ENCODE measurements at regions not wholly inside any gene's neighbourhood (a gene's known extent, or its start where the extent isn't known, plus 50 kb on each side); places are given as distances from the start of the nearest gene placed in this dataset.

- Histone ChIP-seq H3K9me3 (ENCODE audit: low read depth) (no peaks in the 10 kb centered on the region), H3K4me3 (no peak overlapping the region), H3K27me3 (no peaks in the 10 kb centered on the region), H4K20me1 (ENCODE audit: low read depth) (no peaks in the 10 kb centered on the region), H3F3A (ENCODE audit: low read depth) (no peaks in the 10 kb centered on the region), H3K36me3 (no peaks in the 10 kb centered on the region), H3K4me2 (no peak overlapping the region), H3K9ac (no peak overlapping the region), H3K27ac (no peak overlapping the region), H2AFZ (replicated peaks) (no peak overlapping the region), H3K79me2 (ENCODE audit: low read depth) (no peaks in the 10 kb centered on the region), H3K4me1 (no peaks in the 10 kb centered on the region)
- no peak overlapping the region for H3K27ac Mint-ChIP-seq
- H3K4me3 Mint-ChIP-seq = no peak overlapping the region
- H3K36me3 Mint-ChIP-seq = no peaks in the 10 kb centered on the region
- no peaks in the 10 kb centered on the region for H3K27me3 Mint-ChIP-seq (ENCODE audit: insufficient read depth, low read depth)
- TF ChIP-seq EZH2 (IDR thresholded peaks at IDR 0.05) (no peak), EZH2phosphoT487 (IDR thresholded peaks at IDR 0.05) (no peak)
- no peaks in the 10 kb centered on the region for H3K9me3 Mint-ChIP-seq
- DNase-seq (ENCODE audit: low spot score) = no peak
- H3K4me1 Mint-ChIP-seq = peaks cover 6% of the 10 kb centered on the region
These were observed 662.0 kb upstream of the CCDC54 start for GRCh38 chr3:106715286-106715685.

GRCh38 chr3:106717178-106717780, 660.0 kb upstream of the CCDC54 start:
- H2AFZ ChIP-seq (replicated peaks) = no peak overlapping the region
- no peaks in the 10 kb centered on the region for H3K27me3 ChIP-seq
- no peaks in the 10 kb centered on the region for H3F3A ChIP-seq (ENCODE audit: low read depth)
- TF ChIP-seq EZH2phosphoT487 (IDR thresholded peaks at IDR 0.05) (no peak), EZH2 (IDR thresholded peaks at IDR 0.05) (no peak)
- TF ChIP-seq, protein P1, sequence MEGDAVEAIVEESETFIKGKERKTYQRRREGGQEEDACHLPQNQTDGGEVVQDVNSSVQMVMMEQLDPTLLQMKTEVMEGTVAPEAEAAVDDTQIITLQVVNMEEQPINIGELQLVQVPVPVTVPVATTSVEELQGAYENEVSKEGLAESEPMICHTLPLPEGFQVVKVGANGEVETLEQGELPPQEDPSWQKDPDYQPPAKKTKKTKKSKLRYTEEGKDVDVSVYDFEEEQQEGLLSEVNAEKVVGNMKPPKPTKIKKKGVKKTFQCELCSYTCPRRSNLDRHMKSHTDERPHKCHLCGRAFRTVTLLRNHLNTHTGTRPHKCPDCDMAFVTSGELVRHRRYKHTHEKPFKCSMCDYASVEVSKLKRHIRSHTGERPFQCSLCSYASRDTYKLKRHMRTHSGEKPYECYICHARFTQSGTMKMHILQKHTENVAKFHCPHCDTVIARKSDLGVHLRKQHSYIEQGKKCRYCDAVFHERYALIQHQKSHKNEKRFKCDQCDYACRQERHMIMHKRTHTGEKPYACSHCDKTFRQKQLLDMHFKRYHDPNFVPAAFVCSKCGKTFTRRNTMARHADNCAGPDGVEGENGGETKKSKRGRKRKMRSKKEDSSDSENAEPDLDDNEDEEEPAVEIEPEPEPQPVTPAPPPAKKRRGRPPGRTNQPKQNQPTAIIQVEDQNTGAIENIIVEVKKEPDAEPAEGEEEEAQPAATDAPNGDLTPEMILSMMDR (IDR thresholded peaks at IDR 0.05) = no peak
- no peak overlapping the region for H3K4me2 ChIP-seq
- H3K4me1 ChIP-seq = no peaks in the 10 kb centered on the region
- H3K36me3 ChIP-seq = no peaks in the 10 kb centered on the region
- no peaks in the 10 kb centered on the region for H3K27me3 Mint-ChIP-seq (ENCODE audit: insufficient read depth, low read depth)
- H3K36me3 Mint-ChIP-seq = no peaks in the 10 kb centered on the region
- no peak overlapping the region for H3K9ac ChIP-seq
- no peaks in the 10 kb centered on the region for H3K79me2 ChIP-seq (ENCODE audit: low read depth)
- no peaks in the 10 kb centered on the region for H4K20me1 ChIP-seq (ENCODE audit: low read depth)
- no peaks in the 10 kb centered on the region for H3K9me3 Mint-ChIP-seq
- no peaks in the 10 kb centered on the region for H3K4me1 Mint-ChIP-seq
- no peak for DNase-seq (ENCODE audit: low spot score)
- H3K9me3 ChIP-seq (ENCODE audit: low read depth) = no peaks in the 10 kb centered on the region
- H3K4me3 Mint-ChIP-seq = no peak overlapping the region
- H3K4me3 ChIP-seq = no peak overlapping the region
- H3K27ac ChIP-seq = no peak overlapping the region
- no peak overlapping the region for H3K27ac Mint-ChIP-seq

GRCh38 chr3:106719077-106719476, 658.2 kb upstream of the CCDC54 start:
- Mint-ChIP-seq H3K4me3 (no peak overlapping the region), H3K27ac (no peak overlapping the region), H3K9me3 (no peaks in the 10 kb centered on the region), H3K36me3 (no peaks in the 10 kb centered on the region), H3K4me1 (no peaks in the 10 kb centered on the region), H3K27me3 (ENCODE audit: insufficient read depth, low read depth) (no peaks in the 10 kb centered on the region)
- no peaks in the 10 kb centered on the region for H3K36me3 ChIP-seq
- no peaks in the 10 kb centered on the region for H3K27me3 ChIP-seq
- H3K4me1 ChIP-seq = no peaks in the 10 kb centered on the region
- H3K4me2 ChIP-seq = no peak overlapping the region
- no peak overlapping the region for H3K4me3 ChIP-seq
- no peaks in the 10 kb centered on the region for H3F3A ChIP-seq (ENCODE audit: low read depth)
- no peaks in the 10 kb centered on the region for H3K79me2 ChIP-seq (ENCODE audit: low read depth)
- no peak overlapping the region for H3K27ac ChIP-seq
- TF ChIP-seq, protein P1 (IDR thresholded peaks at IDR 0.05) = no peak
- no peak for TF ChIP-seq EZH2phosphoT487 (IDR thresholded peaks at IDR 0.05)
- no peak for TF ChIP-seq EZH2 (IDR thresholded peaks at IDR 0.05)
- no peak overlapping the region for H3K9ac ChIP-seq
- no peaks in the 10 kb centered on the region for H3K9me3 ChIP-seq (ENCODE audit: low read depth)
- no peak overlapping the region for H2AFZ ChIP-seq (replicated peaks)
- no peaks in the 10 kb centered on the region for H4K20me1 ChIP-seq (ENCODE audit: low read depth)
- DNase-seq (ENCODE audit: low spot score) = no peak

- Histone ChIP-seq H3F3A (ENCODE audit: low read depth) (no peaks in the 10 kb centered on the region), H3K9ac (no peak overlapping the region), H3K36me3 (no peaks in the 10 kb centered on the region), H4K20me1 (ENCODE audit: low read depth) (no peaks in the 10 kb centered on the region), H3K27ac (no peak overlapping the region), H3K79me2 (ENCODE audit: low read depth) (no peaks in the 10 kb centered on the region), H3K4me1 (no peaks in the 10 kb centered on the region), H3K4me3 (no peak overlapping the region), H3K9me3 (ENCODE audit: low read depth) (no peaks in the 10 kb centered on the region), H3K27me3 (no peaks in the 10 kb centered on the region), H2AFZ (replicated peaks) (no peak overlapping the region), H3K4me2 (no peak overlapping the region)
- no peak for TF ChIP-seq EZH2phosphoT487 (IDR thresholded peaks at IDR 0.05)
- no peak for TF ChIP-seq EZH2 (IDR thresholded peaks at IDR 0.05)
- TF ChIP-seq, protein P1 (IDR thresholded peaks at IDR 0.05) = no peak
- no peaks in the 10 kb centered on the region for H3K4me1 Mint-ChIP-seq
- H3K36me3 Mint-ChIP-seq = no peaks in the 10 kb centered on the region
- no peaks in the 10 kb centered on the region for H3K27me3 Mint-ChIP-seq (ENCODE audit: insufficient read depth, low read depth)
- H3K4me3 Mint-ChIP-seq = no peak overlapping the region
- no peaks in the 10 kb centered on the region for H3K9me3 Mint-ChIP-seq
- no peak for DNase-seq (ENCODE audit: low spot score)
- H3K27ac Mint-ChIP-seq = no peak overlapping the region
These were observed 657.7 kb upstream of the CCDC54 start for GRCh38 chr3:106719583-106719982.

All from neural progenitor cell (in vitro differentiated cells).